ENCODE measurements at regions not wholly inside any gene's neighbourhood (a gene's known extent, or its start where the extent isn't known, plus 50 kb on each side); places are given as distances from the start of the nearest gene placed in this dataset.

DNA sequence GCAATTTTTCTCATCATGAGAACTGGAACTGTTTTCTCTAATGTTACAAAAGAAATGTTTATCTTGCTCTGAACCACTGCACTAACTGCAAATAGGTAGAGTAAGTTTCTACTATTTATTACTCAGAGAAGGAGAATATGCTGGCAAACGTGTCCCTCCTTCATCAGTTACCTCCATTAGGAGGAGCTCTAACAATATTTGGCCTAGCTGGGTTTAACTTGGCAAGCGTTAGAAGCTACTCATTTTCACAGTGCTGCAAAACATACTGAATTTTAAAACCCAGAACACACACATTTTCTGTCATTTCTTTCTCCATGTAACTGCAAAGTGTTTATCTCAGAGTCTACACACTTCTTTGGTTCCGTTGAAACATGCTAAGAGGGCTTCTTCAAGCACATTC, 101.0 kb upstream of the GABRG2 start:
- peak; percentile 28 for TF ChIP-seq CTCF (conservative IDR thresholded peaks at IDR 0.05; ENCODE audit: low read length)
- no peak for TF ChIP-seq EZH2phosphoT487 (IDR thresholded peaks at IDR 0.05; ENCODE audit: borderline replicate concordance)
